ENCODE measurements at regions not wholly inside any gene's neighbourhood (a gene's known extent, or its start where the extent isn't known, plus 50 kb on each side); places are given as distances from the start of the nearest gene placed in this dataset.

DNA sequence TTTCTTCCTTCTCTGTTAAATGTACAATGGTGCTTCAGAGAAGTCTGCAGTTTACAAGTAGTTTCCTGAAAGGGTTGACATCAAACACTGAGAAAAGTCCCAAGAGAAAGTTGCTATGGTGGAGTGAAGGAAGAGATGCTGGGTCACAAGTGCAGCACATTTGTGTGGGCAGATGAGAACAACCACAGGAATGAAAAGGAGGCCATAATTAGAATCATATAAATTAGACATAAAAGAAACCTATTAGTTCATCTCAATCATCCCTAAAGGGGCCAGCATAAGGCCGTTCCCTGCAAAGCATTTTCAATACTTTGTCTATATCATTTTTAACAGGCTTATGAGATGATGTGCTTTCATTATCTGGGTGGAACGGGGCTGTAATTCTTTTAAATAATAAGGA is 359.2 kb downstream of the IRS2 start:
- Histone ChIP-seq H3K9me2 (ENCODE audit: insufficient read depth) (no peaks in the 10 kb centered on the region), H3K9ac (ENCODE audit: low read length) (no peak overlapping the region), H3K79me2 (ENCODE audit: insufficient read depth, low read length) (no peaks in the 10 kb centered on the region), H3K27me3 (ENCODE audit: insufficient read depth, low read length) (no peaks in the 10 kb centered on the region), H3K9me3 (ENCODE audit: control insufficient read depth in 1 of 2, insufficient read depth in 1 of 2, low read depth in 1 of 2, low read length in 2 of 2) (no peaks in the 10 kb centered on the region), H2AFZ (ENCODE audit: low read depth, low read length, poor library complexity, severe bottlenecking) (no peak overlapping the region), H4K20me1 (ENCODE audit: insufficient read depth) (no peaks in the 10 kb centered on the region), H3K27ac (ENCODE audit: low read depth, low read length) (no peak overlapping the region), H3K36me3 (ENCODE audit: control insufficient read depth in 1 of 2, insufficient read depth in 2 of 2, low read length in 2 of 2) (no peaks in the 10 kb centered on the region), H3K4me2 (ENCODE audit: low read length) (no peak overlapping the region), H3K4me3 (replicated peaks in 1 of 2; ENCODE audit: low read depth in 1 of 2, low read length in 2 of 2) (no peak overlapping the region), H3K4me1 (ENCODE audit: control insufficient read depth in 1 of 2, insufficient read depth in 2 of 2, low read length in 2 of 2) (no peaks in the 10 kb centered on the region)
- RAD21 ChIA-PET (ENCODE audit: low non-redundant PET in 1 of 2, low total read pairs in 2 of 2, uncharacterized antibody in 2 of 2, unreplicated experiment in 2 of 2): no interaction called here
- DNase-seq (ENCODE audit: low read depth, low spot score) (no peak), ATAC-seq (no peak)
- no peak for TF ChIP-seq YY1 (IDR thresholded peaks at IDR 0.05; ENCODE audit: extremely low read depth, insufficient replicate concordance, low read depth, low read length)
- TF ChIP-seq SP1 (IDR thresholded peaks at IDR 0.05; ENCODE audit: low read depth): no peak
- TF ChIP-seq JUND (IDR thresholded peaks at IDR 0.05): no peak
- no peak for TF ChIP-seq EGR1 (IDR thresholded peaks at IDR 0.05; ENCODE audit: low read depth)
- TF ChIP-seq, protein P1, sequence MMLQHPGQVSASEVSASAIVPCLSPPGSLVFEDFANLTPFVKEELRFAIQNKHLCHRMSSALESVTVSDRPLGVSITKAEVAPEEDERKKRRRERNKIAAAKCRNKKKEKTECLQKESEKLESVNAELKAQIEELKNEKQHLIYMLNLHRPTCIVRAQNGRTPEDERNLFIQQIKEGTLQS (IDR thresholded peaks at IDR 0.05): no peak
- TF ChIP-seq EZH2phosphoT487 (IDR thresholded peaks at IDR 0.05; ENCODE audit: borderline replicate concordance): no peak
- no peak for TF ChIP-seq ZFX (IDR thresholded peaks at IDR 0.05)
- TF ChIP-seq ZNF274 (IDR thresholded peaks at IDR 0.05; ENCODE audit: low read depth, low read length): no peak
- TF ChIP-seq ELF1 (IDR thresholded peaks at IDR 0.05; ENCODE audit: borderline replicate concordance, low read depth): no peak
- no peak for TF ChIP-seq EZH2 (IDR thresholded peaks at IDR 0.05)
- TF ChIP-seq SRF (IDR thresholded peaks at IDR 0.05; ENCODE audit: low read depth): no peak
- no peak for TF ChIP-seq POLR2AphosphoS5 (IDR thresholded peaks at IDR 0.05; ENCODE audit: low read depth, low read length)
- no peak for TF ChIP-seq TCF7L2 (IDR thresholded peaks at IDR 0.05; ENCODE audit: borderline replicate concordance, extremely low read depth, insufficient read depth, insufficient read length)
- TF ChIP-seq, protein P2, sequence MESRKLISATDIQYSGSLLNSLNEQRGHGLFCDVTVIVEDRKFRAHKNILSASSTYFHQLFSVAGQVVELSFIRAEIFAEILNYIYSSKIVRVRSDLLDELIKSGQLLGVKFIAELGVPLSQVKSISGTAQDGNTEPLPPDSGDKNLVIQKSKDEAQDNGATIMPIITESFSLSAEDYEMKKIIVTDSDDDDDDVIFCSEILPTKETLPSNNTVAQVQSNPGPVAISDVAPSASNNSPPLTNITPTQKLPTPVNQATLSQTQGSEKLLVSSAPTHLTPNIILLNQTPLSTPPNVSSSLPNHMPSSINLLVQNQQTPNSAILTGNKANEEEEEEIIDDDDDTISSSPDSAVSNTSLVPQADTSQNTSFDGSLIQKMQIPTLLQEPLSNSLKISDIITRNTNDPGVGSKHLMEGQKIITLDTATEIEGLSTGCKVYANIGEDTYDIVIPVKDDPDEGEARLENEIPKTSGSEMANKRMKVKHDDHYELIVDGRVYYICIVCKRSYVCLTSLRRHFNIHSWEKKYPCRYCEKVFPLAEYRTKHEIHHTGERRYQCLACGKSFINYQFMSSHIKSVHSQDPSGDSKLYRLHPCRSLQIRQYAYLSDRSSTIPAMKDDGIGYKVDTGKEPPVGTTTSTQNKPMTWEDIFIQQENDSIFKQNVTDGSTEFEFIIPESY (IDR thresholded peaks at IDR 0.05; ENCODE audit: extremely low read depth, insufficient replicate concordance, low read length): no peak
- TF ChIP-seq POLR2A (IDR thresholded peaks at IDR 0.05; ENCODE audit: borderline replicate concordance, extremely low read depth, insufficient read depth, insufficient read length): no peak
- TF ChIP-seq, protein P3, sequence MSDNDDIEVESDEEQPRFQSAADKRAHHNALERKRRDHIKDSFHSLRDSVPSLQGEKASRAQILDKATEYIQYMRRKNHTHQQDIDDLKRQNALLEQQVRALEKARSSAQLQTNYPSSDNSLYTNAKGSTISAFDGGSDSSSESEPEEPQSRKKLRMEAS (IDR thresholded peaks at IDR 0.05): no peak
- TF ChIP-seq, protein P4, sequence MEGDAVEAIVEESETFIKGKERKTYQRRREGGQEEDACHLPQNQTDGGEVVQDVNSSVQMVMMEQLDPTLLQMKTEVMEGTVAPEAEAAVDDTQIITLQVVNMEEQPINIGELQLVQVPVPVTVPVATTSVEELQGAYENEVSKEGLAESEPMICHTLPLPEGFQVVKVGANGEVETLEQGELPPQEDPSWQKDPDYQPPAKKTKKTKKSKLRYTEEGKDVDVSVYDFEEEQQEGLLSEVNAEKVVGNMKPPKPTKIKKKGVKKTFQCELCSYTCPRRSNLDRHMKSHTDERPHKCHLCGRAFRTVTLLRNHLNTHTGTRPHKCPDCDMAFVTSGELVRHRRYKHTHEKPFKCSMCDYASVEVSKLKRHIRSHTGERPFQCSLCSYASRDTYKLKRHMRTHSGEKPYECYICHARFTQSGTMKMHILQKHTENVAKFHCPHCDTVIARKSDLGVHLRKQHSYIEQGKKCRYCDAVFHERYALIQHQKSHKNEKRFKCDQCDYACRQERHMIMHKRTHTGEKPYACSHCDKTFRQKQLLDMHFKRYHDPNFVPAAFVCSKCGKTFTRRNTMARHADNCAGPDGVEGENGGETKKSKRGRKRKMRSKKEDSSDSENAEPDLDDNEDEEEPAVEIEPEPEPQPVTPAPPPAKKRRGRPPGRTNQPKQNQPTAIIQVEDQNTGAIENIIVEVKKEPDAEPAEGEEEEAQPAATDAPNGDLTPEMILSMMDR (IDR thresholded peaks at IDR 0.05 in 2 of 3, conservative IDR thresholded peaks at IDR 0.05 in 1 of 3; ENCODE audit: borderline replicate concordance in 1 of 3, insufficient read depth in 1 of 3, low read depth in 2 of 3, low read length in 2 of 3): no peak
- no TSS peak for BruUV-seq (replicated peaks)
- CTCF ChIA-PET: no interaction called here
- intact Hi-C loops (cut with micrococcal nuclease): no loop called here
- POLR2A ChIA-PET: no interaction called here

Data from HCT116 (cell line).